M059J (cell line): ENCODE measurements at regions not wholly inside any gene's neighbourhood (a gene's known extent, or its start where the extent isn't known, plus 50 kb on each side); places are given as distances from the start of the nearest gene placed in this dataset.
A peak's percentile ranks its signal among the peaks of the same experiment; 100 is the strongest.
"Not testable (repeated sequence)": the region's sequence is repeated elsewhere in the genome, so short reads cannot be mapped to it uniquely, and the experiment has no call there.

ENCODE experiments used
- DNase-seq: peaks from one replicate; pipeline ENCODE4 v3.0.0-alpha.2; 2012; ENCODE audit warnings: low read depth

DNA sequence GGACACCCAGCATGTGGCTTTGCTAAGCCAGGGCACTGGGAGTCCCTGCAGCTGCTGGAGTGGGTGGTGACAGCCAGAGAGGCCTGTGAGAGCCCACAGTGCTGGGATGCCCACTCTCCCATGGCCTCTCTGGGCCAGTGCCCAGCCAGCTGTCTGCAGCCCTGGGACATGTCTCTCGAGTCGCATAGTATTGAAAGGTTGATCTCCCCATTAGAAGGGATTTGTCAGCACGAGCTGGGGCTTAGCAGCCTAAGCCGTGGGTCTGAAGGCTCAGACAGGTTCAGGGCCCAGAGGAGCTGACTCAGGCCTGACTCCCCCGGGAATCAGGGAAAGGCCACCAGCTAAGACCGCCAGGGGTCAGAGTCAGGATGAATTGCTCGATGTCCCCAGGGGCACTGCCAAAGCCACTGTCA, 53.5 kb downstream of the FOXD2 start:
- DNase-seq, result peak; percentile 10

DNA sequence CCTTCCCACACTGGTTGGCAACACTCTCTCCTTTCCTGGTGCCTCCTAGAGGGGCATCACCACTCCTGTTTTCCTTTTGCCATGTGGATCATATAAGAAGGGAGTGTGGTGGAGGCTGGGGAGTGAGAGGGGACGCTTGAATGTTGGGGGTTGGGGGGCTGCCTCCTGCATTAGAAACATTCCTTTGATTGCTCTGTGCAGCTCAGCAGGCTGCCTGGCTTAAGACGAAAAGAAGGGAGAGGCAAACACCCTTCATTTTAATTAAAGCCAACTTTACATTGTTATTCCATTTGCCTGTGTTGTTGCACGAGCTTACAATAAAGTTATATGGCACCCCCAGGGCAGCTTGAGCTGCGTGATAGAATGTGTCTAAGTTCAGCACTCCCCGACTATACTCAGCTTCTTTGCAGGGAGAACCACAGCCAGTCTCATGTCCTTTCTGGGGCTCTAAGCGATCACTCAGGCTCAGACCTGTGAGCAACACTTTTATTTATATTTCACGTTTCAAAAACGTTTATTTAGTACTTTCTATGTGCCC, 57.4 kb downstream of the FOXD2 start:
- DNase-seq, result no peak

DNA sequence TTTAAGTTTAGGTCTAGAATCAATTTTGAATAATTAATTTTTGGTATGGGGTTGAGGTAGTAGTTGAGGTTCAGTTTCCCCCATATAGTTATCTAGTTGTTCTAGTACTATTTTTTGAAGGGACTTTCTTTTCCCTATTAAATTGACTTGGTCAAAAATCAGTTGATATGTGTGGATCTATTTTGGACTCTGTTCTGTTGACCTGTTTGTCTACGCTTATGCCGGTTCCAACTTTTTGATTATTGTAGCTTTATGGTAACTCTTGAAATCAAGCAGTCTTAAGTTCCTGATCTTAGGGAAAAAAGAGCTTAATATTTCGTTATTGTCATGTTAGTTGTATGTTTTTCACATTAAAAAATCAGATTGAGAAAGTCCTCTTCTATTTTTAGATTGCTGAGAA, 60.7 kb downstream of the FOXD2 start:
- DNase-seq, result no peak

DNA sequence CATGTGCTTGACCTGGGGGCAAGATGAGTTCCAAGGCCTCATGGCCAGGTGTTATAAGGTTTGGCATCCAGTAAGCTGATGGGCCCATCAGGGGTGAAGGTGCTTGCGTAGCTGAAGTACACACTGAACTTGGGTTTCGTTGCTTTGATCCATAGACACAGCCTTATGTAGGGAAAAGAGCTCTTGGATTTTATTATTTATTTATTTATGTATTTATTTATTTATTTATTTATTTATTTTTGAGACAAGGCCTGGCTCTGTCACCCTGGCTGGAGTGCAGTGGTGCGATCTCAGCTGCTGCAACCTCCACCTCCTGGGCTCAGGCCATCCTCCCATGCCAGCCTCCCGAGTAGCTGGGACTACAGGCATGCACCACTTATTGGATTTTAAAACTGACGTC, 63.2 kb downstream of the FOXD2 start:
- no peak for DNase-seq

DNA sequence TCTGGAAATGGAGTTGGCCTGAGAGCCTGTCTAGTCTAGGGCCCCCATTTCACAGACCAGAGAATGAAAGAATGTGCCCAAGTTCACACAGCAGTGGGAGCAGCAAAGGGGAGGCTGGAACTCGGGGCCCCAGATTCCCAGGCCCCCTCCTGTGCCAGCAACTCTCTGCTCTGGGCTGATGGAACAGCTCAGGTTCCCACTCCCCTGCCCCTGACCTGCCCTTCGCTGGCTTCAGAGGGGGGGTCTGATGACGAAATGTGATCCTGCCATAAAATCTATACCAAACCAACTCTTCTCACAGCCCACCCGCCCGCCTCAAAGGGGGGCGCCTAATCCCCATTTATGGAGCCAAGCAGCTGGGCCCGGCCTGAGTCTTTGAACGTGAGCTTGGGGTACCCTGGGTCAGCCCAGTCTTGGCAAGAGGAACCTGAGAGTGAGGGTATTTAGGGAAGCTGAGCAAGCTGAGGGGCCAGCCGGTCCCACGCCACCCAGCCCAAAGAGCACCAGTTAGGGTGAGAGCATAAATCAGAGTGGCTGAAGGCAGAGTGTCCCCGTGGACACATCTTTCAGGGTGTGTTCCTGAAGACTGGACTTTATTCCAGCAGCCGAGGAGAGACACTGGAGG, 65.0 kb downstream of the FOXD2 start:
- DNase-seq, result no peak

DNA sequence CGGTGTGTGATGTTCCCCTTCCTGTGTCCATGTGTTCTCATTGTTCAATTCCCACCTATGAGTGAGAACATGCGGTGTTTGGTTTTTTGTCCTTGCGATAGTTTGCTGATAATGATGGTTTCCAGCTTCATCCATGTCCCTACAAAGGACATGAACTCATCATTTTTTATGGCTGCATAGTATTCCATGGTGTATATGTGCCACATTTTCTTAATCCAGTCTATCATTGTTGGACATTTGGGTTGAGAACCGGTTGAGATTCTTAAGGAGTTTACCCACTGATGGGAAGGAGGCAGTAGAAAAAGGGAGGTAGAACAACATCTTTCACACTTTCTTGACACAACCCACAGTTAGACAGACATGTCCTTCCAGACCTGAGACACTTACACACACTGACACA, 67.0 kb downstream of the FOXD2 start:
- DNase-seq, result not testable (repeated sequence)

DNA sequence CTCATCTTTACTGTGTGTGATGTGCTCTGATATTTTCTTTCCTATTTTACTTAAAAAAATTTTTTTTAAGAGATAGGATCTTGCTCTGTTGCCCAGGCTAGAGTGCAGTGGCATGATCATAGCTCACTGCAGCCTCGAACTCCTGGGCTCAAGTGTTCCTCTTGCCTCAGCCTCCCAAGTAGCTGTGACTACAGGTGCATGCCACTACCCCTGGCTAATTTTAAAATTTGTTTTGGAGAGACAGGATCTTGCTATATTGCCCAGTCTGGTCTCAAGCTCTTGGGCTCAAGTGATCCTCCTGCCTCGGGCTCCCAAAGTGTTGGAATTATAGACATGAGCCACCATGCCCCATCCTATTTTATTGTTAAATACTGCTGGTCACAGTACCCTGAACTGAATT, 67.4 kb downstream of the FOXD2 start:
- DNase-seq, result no peak

DNA sequence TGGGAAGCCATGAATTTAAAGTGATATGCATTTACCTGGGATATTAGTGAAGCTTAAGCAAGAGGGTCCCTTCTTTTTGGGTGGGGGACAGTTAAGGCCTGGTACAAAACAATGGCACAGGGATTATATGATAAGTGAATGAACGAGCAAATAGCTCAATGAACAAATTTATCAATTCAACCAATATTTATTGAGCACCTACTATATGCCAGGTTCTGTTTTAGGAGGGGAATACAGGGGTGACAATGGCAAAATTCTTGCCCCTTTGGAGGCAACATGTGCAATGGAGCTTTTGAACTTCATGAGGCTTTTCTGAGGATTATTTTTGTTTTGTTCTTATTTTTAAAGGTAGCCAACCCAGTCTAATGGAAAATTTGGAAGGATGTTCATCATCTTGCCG, 68.2 kb downstream of the FOXD2 start:
- DNase-seq, result no peak

DNA sequence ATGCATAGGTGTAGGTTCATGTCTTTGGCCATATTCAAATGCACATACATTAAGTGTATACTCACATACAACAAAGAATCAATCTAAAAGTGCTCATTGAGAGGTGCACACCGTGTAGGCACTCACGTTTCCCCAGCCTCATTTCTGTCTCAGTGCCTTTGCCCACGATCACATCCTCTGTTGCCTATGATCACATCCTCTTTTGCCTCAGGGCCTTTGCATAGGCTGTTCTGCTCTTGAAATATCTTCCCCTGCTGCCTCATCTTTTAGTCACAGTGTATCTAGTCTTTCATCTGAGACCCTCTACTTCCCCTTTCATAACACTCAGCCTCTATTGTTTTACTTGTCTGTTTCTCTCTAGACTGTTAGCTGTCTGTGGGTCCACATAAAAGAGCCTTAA, 69.3 kb downstream of the FOXD2 start:
- DNase-seq, result no peak

DNA sequence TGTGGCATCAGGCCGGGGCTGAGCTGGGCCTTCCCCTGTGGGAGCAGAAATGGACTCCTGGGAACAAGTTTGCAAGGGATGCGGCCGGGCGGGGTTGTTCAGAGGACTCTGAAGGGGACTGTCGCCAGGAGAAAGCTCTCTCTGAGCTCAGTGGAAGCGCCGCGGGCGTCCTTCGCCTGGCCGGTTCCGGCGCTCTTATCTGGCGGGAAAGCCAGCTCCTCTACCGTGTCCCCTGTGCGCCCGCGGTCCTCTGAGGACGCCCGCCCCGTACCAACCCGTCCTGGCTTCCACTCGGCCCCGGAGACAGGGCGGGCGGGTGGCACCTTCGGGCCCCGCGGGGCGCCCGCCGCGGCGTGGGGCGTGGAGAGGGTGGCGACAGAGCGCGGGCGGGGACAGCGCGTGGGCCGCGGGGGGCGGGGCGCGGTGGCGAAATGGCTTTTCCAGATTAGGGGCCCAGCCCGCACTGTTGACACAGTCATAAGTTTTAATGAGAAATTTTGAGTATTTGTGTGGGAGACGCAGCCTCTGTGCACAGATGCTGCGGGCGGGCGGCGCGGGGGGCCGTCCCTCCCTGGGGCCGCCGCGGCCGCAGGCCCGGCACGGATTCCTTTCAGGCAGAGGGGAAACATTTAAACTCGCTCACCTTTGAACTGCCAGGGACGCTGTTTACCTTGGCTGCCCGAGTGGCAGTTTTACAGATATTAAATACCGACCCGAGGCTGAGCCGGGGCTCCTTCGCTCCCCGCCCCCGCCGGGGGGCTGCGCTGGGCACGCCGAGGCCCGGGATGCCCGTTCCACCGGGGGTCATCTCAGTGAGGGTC, 70.2 kb downstream of the FOXD2 start:
- peak; percentile 13 for DNase-seq

DNA sequence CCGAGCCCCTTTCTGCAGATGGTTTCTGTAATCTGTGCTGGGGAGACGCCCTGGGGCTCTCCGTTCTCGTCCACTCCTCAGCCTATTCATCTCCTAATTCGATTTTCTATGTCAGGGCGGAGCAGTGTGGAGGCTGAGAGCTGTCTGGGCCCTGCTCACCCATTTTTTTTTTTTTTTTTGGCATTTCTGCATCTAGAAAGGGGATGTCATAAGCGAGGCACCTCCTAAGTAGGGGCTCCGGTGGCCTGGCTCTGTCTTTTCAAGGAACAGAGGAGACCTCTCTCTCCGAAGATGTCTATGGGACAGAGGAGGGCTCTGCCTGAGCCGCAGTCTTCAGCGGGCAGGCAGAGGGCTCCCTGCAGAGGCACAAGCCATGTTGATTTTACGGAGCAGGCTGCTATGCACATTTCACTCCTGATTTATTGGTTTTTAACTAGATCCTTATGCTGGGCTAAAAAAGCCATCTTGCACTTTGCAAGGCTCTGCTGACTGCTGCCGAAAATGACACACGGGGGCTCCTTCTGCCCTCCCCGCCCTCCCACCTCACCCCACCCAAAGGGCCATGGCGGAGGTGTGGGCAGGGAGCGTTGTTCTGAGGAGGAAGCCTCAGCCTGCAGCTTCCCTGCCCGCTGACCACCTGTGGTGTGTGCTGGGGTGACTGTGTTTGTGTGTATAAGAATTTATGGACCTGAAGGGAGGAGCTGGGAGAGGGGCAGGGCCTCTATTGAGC, 71.0 kb downstream of the FOXD2 start:
- DNase-seq, result no peak

DNA sequence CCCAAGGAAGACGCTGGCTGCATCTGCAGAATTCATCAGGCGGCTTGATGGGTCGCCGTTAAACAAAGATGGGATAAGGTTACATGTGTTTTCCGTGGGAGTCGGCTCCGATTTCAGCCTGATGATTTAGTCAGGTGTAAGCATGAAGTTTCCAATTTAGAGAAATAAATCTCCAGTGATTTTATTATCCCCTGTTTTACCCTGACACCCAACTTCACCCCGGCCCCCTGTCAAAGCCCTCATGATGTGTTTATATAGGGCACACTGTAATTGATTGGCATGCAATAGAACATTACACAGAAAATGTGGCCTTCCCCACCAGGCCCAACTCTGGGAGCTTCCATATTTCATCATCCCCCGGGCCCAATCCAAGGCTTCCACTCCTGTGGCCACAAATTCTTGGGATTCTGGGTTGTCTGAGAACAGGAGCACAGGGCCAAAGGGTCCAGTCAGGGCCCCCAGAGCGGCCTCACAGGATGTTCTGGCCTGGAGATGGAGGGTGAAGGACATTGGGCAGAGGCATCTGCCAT, 72.5 kb downstream of the FOXD2 start:
- no peak for DNase-seq

DNA sequence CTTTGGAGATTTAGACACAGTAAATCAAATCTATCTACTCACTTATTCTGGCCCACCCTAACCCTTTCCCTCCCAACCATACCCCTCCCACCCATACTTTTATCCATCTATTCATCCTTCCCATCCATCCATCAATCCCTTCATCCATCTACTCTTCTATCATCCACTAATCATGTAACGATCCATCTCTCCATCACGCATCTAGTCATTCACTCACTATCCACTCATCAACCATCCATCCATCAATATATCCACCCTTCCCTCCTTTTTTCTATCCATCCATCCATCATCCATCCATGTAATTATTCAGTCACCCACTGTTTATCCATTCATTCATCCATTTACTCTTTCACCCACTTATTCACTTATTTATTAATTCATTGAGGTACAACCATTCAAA, 74.0 kb downstream of the FOXD2 start:
- no peak for DNase-seq

DNA sequence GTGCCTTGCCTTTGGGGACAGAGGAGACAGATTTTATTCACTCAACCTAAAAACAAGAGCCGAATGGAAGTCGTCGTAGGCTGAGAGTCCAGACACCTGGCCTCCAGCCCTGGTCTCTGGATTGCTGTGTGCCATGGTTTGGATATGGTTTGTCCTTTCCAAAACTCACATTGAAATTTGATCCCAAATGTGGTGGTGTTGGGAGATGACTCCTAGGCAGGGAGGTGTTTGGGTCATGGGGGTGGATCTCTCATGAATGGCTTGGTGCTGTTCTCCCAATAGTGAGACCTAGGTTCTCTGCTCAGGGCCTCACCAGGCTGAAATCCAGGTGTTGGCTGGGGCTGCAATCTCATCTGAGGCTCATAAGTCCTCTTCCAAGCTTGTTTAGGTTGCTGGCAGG, 75.5 kb downstream of the FOXD2 start:
- no peak for DNase-seq

DNA sequence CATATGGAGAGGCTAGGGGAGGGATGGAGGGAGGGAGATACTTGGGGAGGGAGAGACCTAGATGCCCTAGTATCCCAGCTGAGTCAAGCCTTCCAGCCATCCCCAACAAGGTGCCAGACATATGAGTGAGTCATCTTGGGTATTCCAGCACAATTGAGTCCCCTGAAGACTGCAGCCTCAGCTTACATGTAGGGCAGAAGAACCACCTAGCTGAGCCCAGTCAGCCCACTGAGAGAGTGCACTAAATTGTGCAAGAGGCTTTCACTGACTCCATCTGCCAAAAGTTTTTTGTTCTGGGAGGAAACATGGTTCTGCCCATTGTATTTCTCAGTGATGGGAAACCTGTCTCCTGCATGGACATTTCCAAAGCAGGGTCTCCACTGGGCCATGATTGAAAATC, 76.4 kb downstream of the FOXD2 start:
- no peak for DNase-seq

DNA sequence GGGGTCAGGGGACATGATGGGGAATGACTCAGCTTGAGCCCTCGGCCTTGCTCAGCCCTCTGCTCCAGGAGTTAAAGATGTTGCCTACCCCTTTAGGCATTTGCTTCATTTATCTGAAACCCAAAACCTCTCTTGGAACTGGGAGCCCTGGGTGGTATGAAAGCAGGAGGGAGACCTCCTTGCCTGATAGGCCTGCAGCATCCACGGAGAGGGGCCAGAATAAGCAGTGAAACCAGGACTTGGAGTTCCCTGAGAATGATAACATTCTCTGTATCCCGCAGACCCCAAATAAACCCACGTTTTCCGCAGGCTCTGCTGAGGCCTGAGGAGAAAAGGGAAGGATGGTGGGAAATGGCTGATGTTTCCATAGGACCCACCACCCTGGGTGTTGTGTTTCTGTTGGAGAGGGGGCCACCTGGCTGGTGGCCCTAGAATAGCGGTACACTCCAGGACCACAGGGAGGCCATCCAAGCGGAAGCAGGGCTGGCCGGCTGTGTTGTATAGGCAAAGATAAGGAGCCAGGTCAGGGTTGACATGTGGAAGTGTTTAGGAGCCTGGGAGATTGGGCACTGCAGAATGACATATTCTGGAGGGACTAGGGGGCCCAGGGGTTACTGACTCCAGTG, 77.4 kb downstream of the FOXD2 start:
- no peak for DNase-seq

DNA sequence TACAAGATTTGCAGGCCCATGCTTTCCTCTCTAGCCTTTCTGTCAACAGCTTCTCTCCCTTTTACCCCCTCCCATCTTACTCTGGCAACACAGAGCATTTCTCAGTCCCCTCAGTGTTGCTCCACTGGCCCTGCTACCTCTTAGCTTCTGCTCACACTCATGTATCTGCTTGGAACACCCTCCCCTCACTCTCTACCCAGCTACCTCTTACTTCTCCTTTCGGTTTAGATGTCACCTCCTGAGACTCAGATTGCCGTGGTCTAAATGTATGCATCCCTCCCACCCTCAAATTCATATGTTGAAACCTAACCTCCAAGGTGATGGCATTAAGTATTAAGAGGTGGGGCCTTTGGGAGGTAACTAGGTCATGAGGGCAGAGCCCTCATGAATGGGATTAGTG, 80.1 kb downstream of the FOXD2 start:
- no peak for DNase-seq

DNA sequence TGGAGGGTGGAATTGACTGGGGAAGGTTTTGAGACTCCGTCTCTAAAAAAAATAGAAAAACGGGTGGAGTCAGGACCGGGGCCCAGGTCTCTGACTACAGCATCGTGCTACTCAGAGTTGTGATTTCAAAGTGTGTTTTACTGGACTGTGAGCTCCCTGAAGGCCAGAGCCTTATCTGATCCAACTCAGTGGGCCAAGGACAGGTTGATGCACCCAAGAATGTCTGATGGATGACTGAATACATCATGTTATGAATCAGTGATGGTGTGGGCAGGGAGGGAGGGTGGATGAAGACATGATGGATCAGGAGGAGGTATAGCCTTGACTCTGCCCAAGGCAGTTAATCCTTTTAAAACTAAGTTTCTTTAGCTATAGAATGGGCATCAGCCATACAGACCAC, 81.6 kb downstream of the FOXD2 start:
- no peak for DNase-seq

DNA sequence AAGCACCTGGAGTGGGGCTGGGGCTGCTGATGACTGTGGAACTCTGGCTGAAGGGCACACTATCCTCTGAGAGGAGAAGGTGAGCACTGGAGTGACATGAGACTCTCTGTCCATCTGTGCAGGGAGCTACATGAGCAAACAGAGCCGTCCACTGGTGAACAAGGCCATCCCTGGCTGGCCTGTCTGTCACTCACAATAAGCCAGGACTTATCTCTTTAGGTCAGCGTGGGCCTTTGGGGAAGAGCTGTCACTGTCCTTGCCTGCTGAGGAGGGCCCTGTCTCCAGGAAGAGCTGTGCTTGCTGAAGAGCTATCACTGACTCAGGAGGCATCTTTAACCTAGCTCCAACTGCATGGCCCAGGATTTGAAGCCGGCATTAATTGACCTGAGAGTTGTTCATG, 82.1 kb downstream of the FOXD2 start:
- DNase-seq, result no peak

DNA sequence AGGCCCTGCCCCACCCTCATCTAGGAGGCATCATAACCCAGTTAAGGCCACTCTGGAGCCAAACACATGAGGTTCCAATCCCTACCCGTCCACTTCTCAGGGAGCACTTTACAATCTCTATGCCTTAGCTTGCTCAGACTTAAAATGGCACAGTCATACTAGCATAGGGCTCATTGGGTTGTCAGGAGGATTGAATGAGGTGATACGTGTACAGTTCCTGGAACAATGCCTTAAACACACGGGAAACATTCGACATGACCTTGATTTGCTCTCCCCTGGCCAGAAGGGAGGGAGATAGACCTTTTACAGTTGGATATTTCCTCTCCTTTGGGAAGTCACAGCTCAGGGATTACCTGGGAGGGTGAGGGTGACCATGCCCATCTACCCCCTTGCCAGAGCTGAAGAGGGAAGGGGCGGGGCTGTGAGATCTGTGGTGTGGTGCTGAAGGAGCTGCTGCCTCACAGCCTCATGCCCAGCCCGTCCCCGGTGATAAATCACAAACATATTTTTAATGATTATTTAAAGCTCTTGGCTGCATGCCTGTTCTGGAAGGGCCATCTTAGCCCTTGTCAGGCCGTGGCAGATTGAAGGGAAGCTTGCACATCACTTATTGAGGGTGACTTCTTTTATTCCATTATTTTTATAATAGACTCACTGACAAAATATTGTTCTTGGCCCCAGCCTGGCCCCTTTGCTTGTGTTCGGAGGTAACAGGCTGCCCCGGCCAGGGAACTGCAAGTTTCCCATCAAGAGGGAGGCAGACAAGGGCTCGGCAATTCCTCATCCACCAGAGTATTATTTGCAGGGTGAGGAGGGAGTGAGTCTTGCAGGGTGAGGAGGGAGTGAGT, 83.4 kb downstream of the FOXD2 start:
- DNase-seq, result no peak
